Urothelium cell line (cell line): ENCODE measurements at regions not wholly inside any gene's neighbourhood (a gene's known extent, or its start where the extent isn't known, plus 50 kb on each side); places are given as distances from the start of the nearest gene placed in this dataset.
"Not testable (repeated sequence)": the region's sequence is repeated elsewhere in the genome, so short reads cannot be mapped to it uniquely, and the experiment has no call there.

ENCODE experiments used
- DNase-seq: peaks from one replicate; pipeline ENCODE4 v3.0.0; 2011; ENCODE audit warnings: low spot score, mixed read lengths
- FAIRE-seq: peaks from 2 replicates; lab custom pipeline; 2011; peaks lifted over from hg19 to GRCh38; lab: Jason Lieb, UNC

GRCh38 chr3:73894474-73895213 lies 269.9 kb upstream of the PDZRN3 start:
- DNase-seq (no peak), FAIRE-seq (no peak)

GRCh38 chr3:73893089-73893488 lies 268.3 kb upstream of the PDZRN3 start:
- no peak for FAIRE-seq
- DNase-seq, result no peak

- no peak for DNase-seq
- no peak for FAIRE-seq
Measured at GRCh38 chr3:73885862-73886261, 261.1 kb upstream of the PDZRN3 start.

- no peak for DNase-seq
- no peak for FAIRE-seq
Measured at GRCh38 chr3:73884361-73884760, 259.6 kb upstream of the PDZRN3 start.

GRCh38 chr3:73883497-73883896 lies 258.8 kb upstream of the PDZRN3 start:
- FAIRE-seq, result no peak

GRCh38 chr3:73874606-73875369 lies 250.0 kb upstream of the PDZRN3 start:
- DNase-seq (no peak), FAIRE-seq (no peak)

More at GRCh38 chr3:73883497-73883896, 258.8 kb upstream of the PDZRN3 start:
- no peak for DNase-seq

- FAIRE-seq (no peak), DNase-seq (no peak)
Measured at GRCh38 chr3:73874161-73874560, 249.4 kb upstream of the PDZRN3 start.

GRCh38 chr3:73868688-73869315 lies 244.1 kb upstream of the PDZRN3 start:
- DNase-seq (peak; percentile 37), FAIRE-seq (no peak)

GRCh38 chr3:73867524-73867923 lies 242.8 kb upstream of the PDZRN3 start:
- DNase-seq (no peak), FAIRE-seq (no peak)

GRCh38 chr3:73866846-73867245 lies 242.1 kb upstream of the PDZRN3 start:
- FAIRE-seq (no peak), DNase-seq (no peak)

- FAIRE-seq (no peak), DNase-seq (no peak)
Measured at GRCh38 chr3:73863546-73864079, 238.9 kb upstream of the PDZRN3 start.

- FAIRE-seq, result no peak
- DNase-seq, result no peak
Measured at GRCh38 chr3:73855813-73856212, 231.1 kb upstream of the PDZRN3 start.

GRCh38 chr3:73848173-73848906 lies 223.6 kb upstream of the PDZRN3 start:
- FAIRE-seq (no peak), DNase-seq (peak; percentile 28)

- DNase-seq (no peak), FAIRE-seq (no peak)
Measured at GRCh38 chr3:73846951-73847350, 222.2 kb upstream of the PDZRN3 start.

GRCh38 chr3:73839032-73839431 lies 214.3 kb upstream of the PDZRN3 start:
- DNase-seq (no peak), FAIRE-seq (no peak)

GRCh38 chr3:73835945-73836344 lies 211.2 kb upstream of the PDZRN3 start:
- FAIRE-seq (no peak), DNase-seq (no peak)

- FAIRE-seq (no peak), DNase-seq (no peak)
Measured at GRCh38 chr3:73832426-73832825, 207.7 kb upstream of the PDZRN3 start.

GRCh38 chr3:73828348-73828747 lies 203.6 kb upstream of the PDZRN3 start:
- no peak for DNase-seq
- no peak for FAIRE-seq

- no peak for DNase-seq
- FAIRE-seq, result no peak
Measured at GRCh38 chr3:73827725-73828211, 203.0 kb upstream of the PDZRN3 start.

GRCh38 chr3:73827204-73827603 lies 202.5 kb upstream of the PDZRN3 start:
- FAIRE-seq, result no peak
- DNase-seq, result no peak

- not testable (repeated sequence) for DNase-seq, FAIRE-seq
Measured at GRCh38 chr3:73820896-73821295, 196.2 kb upstream of the PDZRN3 start.
